Embryonic facial prominence (tissue), 1 donor: ENCODE measurements at regions not wholly inside any gene's neighbourhood (a gene's known extent, or its start where the extent isn't known, plus 50 kb on each side); places are given as distances from the start of the nearest gene placed in this dataset.
"Not testable (repeated sequence)": the region's sequence is repeated elsewhere in the genome, so short reads cannot be mapped to it uniquely, and the experiment has no call there.

ENCODE experiments used
- DNase-seq: peaks from one replicate; pipeline ENCODE4 v3.0.0-alpha.2; 2016; ENCODE audit errors: extremely low spot score

GRCh38 chr3:159453036-159453435, 535.6 kb upstream of the IL12A start:
- DNase-seq = no peak

GRCh38 chr3:159453945-159454344, 534.7 kb upstream of the IL12A start:
- DNase-seq = no peak

- DNase-seq = no peak
Observed at GRCh38 chr3:159455741-159456181, 532.9 kb upstream of the IL12A start.

GRCh38 chr3:159458010-159458409, 530.6 kb upstream of the IL12A start:
- DNase-seq = no peak

- DNase-seq = no peak
Observed at GRCh38 chr3:159458982-159459381, 529.7 kb upstream of the IL12A start.

- no peak for DNase-seq
Observed at GRCh38 chr3:159472611-159473010, 516.0 kb upstream of the IL12A start.

GRCh38 chr3:159473206-159473605, 515.4 kb upstream of the IL12A start:
- DNase-seq = no peak

- DNase-seq = no peak
Observed at GRCh38 chr3:159480046-159480445, 508.6 kb upstream of the IL12A start.

- DNase-seq = no peak
Observed at GRCh38 chr3:159482241-159482993, 506.2 kb upstream of the IL12A start.

- no peak for DNase-seq
Observed at GRCh38 chr3:159482994-159483367, 505.7 kb upstream of the IL12A start.

- no peak for DNase-seq
Observed at GRCh38 chr3:159486580-159486979, 502.1 kb upstream of the IL12A start.

GRCh38 chr3:159487304-159487703, 501.3 kb upstream of the IL12A start:
- no peak for DNase-seq

GRCh38 chr3:159488602-159489001, 500.0 kb upstream of the IL12A start:
- no peak for DNase-seq

GRCh38 chr3:159497361-159497760, 491.3 kb upstream of the IL12A start:
- DNase-seq = no peak

GRCh38 chr3:159499031-159499793, 489.4 kb upstream of the IL12A start:
- no peak for DNase-seq

GRCh38 chr3:159501029-159501428, 487.6 kb upstream of the IL12A start:
- DNase-seq = no peak

- DNase-seq = no peak
Observed at GRCh38 chr3:159502986-159503385, 485.6 kb upstream of the IL12A start.

GRCh38 chr3:159510988-159511387, 477.6 kb upstream of the IL12A start:
- not testable (repeated sequence) for DNase-seq

GRCh38 chr3:159513444-159513843, 475.2 kb upstream of the IL12A start:
- DNase-seq = no peak

- no peak for DNase-seq
Observed at GRCh38 chr3:159513867-159514380, 474.7 kb upstream of the IL12A start.

GRCh38 chr3:159517105-159517504, 471.5 kb upstream of the IL12A start:
- no peak for DNase-seq

GRCh38 chr3:159520638-159521037, 468.0 kb upstream of the IL12A start:
- no peak for DNase-seq

GRCh38 chr3:159522276-159522675, 466.4 kb upstream of the IL12A start:
- no peak for DNase-seq
